ENCODE measurements at regions not wholly inside any gene's neighbourhood (a gene's known extent, or its start where the extent isn't known, plus 50 kb on each side); places are given as distances from the start of the nearest gene placed in this dataset.

GRCh38 chr17:77033892-77034404 is 106.8 kb upstream of the SEC14L1 start:
- TF ChIP-seq CTCF (IDR thresholded peaks at IDR 0.05) (no peak), POLR2A (IDR thresholded peaks at IDR 0.05) (no peak)

All from testis (tissue), 2 donors.